ENCODE measurements at regions not wholly inside any gene's neighbourhood (a gene's known extent, or its start where the extent isn't known, plus 50 kb on each side); places are given as distances from the start of the nearest gene placed in this dataset.

- no peak for TF ChIP-seq CTCF (IDR thresholded peaks at IDR 0.05)
- no peak for TF ChIP-seq POLR2A (IDR thresholded peaks at IDR 0.05)
Observed at GRCh38 chr3:104452697-104453096, 914.0 kb upstream of the ALCAM start.
